ENCODE measurements at regions not wholly inside any gene's neighbourhood (a gene's known extent, or its start where the extent isn't known, plus 50 kb on each side); places are given as distances from the start of the nearest gene placed in this dataset.

DNA sequence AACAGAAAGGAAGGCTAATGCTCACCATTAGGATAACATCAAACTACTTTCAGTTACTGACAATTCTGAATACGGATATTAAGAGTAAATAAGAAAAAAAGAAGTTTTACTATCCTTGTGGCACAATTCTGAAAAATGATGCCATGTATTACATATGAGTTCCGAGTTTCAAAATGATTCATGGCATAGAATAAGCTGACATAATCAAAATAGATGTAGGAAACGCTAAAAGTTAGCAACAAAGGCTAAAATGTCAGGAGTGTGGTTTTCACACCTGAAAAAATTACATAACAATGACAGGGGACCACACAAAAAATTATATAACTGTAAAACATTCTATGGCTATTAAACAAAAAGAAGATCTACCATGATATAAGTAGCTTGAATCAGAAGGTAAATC, 1131.9 kb downstream of the OTOL1 start:
- TF ChIP-seq CTCF (IDR thresholded peaks at IDR 0.05; ENCODE audit: insufficient read depth, low read depth, low read length), result no peak
- no peak for TF ChIP-seq EZH2 (IDR thresholded peaks at IDR 0.05; ENCODE audit: insufficient read depth, low read length)
